Esophagus squamous epithelium (tissue), 5 donors: ENCODE measurements at regions not wholly inside any gene's neighbourhood (a gene's known extent, or its start where the extent isn't known, plus 50 kb on each side); places are given as distances from the start of the nearest gene placed in this dataset.

Experiments used
- DNase-seq: peaks from one replicate; lab custom pipeline; 2025; lab: John Stamatoyannopoulos, UW
- H3K27ac ChIP-seq, 4 donors: fragments of 200-600 bp; sonication (generic); one replicate each; pipeline ENCODE4 v1.5.1; 2016 to 2019; ENCODE audit warnings: mild to moderate bottlenecking in 1 of 4
- H3K27me3 ChIP-seq, 4 donors: fragments of 200-600 bp; sonication (generic); 1 replicate in 3 of 4; 2 replicates in 1 of 4; pipeline versions ENCODE4 v1.5.1 to v1.6.0; 2017 to 2021; ENCODE audit warnings: antibody characterized with exemption in 1 of 4
- H3K36me3 ChIP-seq, 3 donors: fragments of 200-600 bp; sonication (generic); one replicate each; pipeline ENCODE4 v1.5.1; 2016 to 2019
- H3K4me1 ChIP-seq, 3 donors: fragments of 200-600 bp; sonication (generic); one replicate each; pipeline ENCODE4 v1.5.1; 2017 to 2019
- H3K4me3 ChIP-seq, 4 donors: fragments of 200-600 bp; sonication (generic); 1 replicate in 3 of 4; 2 replicates in 1 of 4; pipeline ENCODE4 v1.5.1; 2016 to 2019; ENCODE audit warnings: mild to moderate bottlenecking in 2 of 4, moderate library complexity in 1 of 4
- H3K9me3 ChIP-seq, 3 donors: fragments of 200-600 bp; sonication (generic); one replicate each; pipeline ENCODE4 v1.5.1; 2016 to 2019
- CTCF ChIP-seq, 6 experiments: fragments of 450-650 bp in 4 of 6; fragments of 200-600 bp in 2 of 6; sonication (generic) in 2 of 6; IDR thresholded peaks; one replicate each; pipeline ENCODE4 v1.5.1; 2016 to 2019; ENCODE audit warnings: antibody characterized with exemption in 6 of 6, mild to moderate bottlenecking in 4 of 6, moderate library complexity in 4 of 6
- POLR2A ChIP-seq, 4 donors: fragments of 450-650 bp; IDR thresholded peaks; one replicate each; pipeline ENCODE4 v1.6.1; 2017; ENCODE audit warnings: antibody characterized with exemption in 4 of 4, mild to moderate bottlenecking in 4 of 4, moderate library complexity in 3 of 4
- WGBS, 2 donors: methylation state at CpG; one replicate each; pipeline ENCODE4 v1.1.5; 2018; 5-methylcytosine and 5-hydroxymethylcytosine counted together
- intact Hi-C: fragments of 100-400 bp; cut with DNase I; formaldehyde crosslinking; loops from one replicate; pipeline ENCODE4 v1.15.0; 2022
- donor health status: DM: yes; HTN: yes; CAD: no.

GRCh38 chr6:148682990-148683389 is 63.8 kb upstream of the UST start:
- no peak for DNase-seq

GRCh38 chr6:148689168-148689567 is 57.7 kb upstream of the UST start:
- Histone ChIP-seq H3K36me3 (no peaks in the 10 kb centered on the region), H3K4me1 (no peaks in the 10 kb centered on the region), H3K9me3 (no peaks in the 10 kb centered on the region), H3K27me3 (no peaks in the 10 kb centered on the region), H3K27ac (no peak overlapping the region), H3K4me3 (no peak overlapping the region)
- 59 to 92% methylated on average over 2 to 3 of the region's 3 CpGs for WGBS, 2 donors
- intact Hi-C loops, result no loop called here
- TF ChIP-seq CTCF (IDR thresholded peaks at IDR 0.05) (no peak), POLR2A (IDR thresholded peaks at IDR 0.05) (no peak)
- DNase-seq, result no peak

More at GRCh38 chr6:148682990-148683389, 63.8 kb upstream of the UST start:
- Histone ChIP-seq H3K4me1 (no peaks in the 10 kb centered on the region), H3K27me3 (no peaks in the 10 kb centered on the region), H3K9me3 (no peaks in the 10 kb centered on the region), H3K36me3 (no peaks in the 10 kb centered on the region), H3K4me3 (no peak overlapping the region), H3K27ac (no peak overlapping the region)
- intact Hi-C loops, result no loop called here
- TF ChIP-seq CTCF (IDR thresholded peaks at IDR 0.05) (no peak), POLR2A (IDR thresholded peaks at IDR 0.05) (no peak)
- 31 to 65% methylated on average over 2 to 5 of the region's 5 CpGs for WGBS, 2 donors

- intact Hi-C loops, result no loop called here
- Histone ChIP-seq H3K9me3 (no peaks in the 10 kb centered on the region), H3K36me3 (no peaks in the 10 kb centered on the region), H3K4me3 (no peak overlapping the region), H3K4me1 (no peaks in the 10 kb centered on the region), H3K27me3 (no peaks in the 10 kb centered on the region), H3K27ac (no peak overlapping the region)
- TF ChIP-seq POLR2A (IDR thresholded peaks at IDR 0.05), result no peak
- no peak for TF ChIP-seq CTCF (IDR thresholded peaks at IDR 0.05)
- DNase-seq, result no peak
- WGBS, 2 donors, result 54 to 71% methylated on average over 3 of the region's 3 CpGs
Observed at GRCh38 chr6:148693882-148694484, 52.8 kb upstream of the UST start.
